Colon (tissue), 2 donors: ENCODE measurements at regions not wholly inside any gene's neighbourhood (a gene's known extent, or its start where the extent isn't known, plus 50 kb on each side); places are given as distances from the start of the nearest gene placed in this dataset.
"Not testable (repeated sequence)": the region's sequence is repeated elsewhere in the genome, so short reads cannot be mapped to it uniquely, and the experiment has no call there.

Source experiments
- FAIRE-seq: peaks from 2 replicates; lab custom pipeline; 2012; peaks lifted over from hg19 to GRCh38; lab: Jason Lieb, UNC
- donor health status: control.
- donor health status: control.

DNA sequence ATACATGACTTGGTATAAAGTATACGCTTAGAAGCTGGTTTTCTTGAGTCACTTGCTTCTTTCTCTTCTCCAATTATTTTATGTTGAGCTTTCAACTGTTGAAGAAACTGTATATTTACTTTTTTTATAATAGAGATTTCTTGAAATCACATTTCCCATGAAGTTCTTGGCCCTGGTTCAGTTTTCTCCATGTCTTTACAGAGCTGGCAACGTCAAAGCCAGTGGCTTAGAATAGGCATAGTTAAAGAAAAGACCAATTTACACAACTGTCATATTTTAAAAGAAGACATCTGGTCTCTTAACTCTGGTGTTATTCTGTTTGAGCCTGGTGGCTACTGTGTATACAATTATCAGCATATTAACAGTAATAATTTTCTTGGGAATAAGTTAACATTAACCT, 1249.3 kb downstream of the CDH12 start:
- no peak for FAIRE-seq

DNA sequence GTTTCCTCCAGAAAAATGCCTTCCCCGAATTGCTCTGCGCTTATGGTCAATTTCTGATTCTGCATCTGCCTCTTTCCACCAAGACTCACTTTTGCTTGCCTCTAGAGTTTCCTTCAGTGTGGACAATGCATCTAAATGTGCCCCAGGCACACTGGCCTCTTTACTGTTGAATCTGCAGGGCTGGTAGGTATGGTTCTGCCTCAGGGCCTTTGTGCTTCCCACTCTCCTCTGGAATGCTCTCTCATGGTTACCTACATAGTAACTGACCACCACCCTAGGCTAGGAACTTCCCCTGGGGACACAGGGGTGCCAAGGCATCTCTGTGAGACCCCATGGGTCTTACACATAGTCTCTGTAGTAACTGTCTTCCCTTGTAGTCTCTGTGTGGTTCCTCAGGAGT, 1258.6 kb downstream of the CDH12 start:
- FAIRE-seq: no peak

DNA sequence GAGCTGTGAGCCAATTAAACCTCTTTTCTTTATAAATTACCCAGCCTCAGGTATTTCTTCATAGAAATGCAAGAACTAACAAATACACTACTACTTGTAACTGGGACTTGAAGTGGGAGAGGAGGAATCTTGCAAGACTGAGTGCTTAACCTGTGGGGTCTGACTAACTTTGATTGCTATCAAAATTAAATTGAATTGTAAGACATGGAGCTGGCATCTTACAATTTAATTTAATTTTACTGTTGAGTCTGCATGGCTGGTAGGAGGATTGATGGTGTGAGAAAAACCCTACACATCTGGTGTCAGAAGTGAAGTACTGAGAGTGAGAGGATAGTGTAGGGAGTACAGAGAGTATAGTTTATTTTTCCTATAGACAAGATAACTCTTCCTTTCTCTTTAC, 1259.9 kb downstream of the CDH12 start:
- no peak for FAIRE-seq

DNA sequence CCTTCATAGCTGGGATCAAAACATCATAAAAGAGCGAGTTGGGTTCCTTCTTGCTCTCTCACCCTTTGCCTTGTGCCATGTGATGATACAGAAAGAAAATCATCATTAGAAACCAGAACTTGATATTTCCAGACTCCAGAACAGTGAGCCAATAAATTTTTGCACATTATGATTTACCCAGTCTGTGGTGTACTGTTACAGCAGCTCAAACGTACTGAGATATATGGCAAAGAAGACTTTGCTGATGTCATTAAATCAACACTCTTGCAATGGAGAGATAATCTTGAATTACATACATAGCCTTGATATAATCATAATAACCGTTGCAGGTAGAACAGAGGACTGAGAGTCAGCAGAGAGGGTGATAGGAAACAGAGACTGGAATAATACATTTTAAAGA, 1271.6 kb downstream of the CDH12 start:
- no peak for FAIRE-seq

DNA sequence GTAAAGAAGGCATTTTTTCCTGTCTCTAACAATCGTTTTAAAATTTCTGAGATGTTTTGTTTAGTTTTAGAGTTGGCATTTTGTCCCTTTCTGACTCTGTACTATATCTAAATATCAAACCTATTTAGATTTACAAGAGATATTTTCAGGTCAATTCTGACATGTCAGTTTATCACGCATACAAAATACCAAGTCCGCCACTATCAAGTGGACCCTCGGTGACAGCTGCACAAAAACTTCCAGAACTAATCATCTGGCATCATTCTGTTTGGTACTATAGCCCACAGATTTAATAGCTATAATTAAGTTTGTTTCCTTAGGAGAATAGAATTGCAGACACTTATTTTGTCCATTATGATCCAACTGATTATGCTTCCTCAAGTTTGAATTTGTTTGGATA, 1278.2 kb downstream of the CDH12 start:
- no peak for FAIRE-seq

DNA sequence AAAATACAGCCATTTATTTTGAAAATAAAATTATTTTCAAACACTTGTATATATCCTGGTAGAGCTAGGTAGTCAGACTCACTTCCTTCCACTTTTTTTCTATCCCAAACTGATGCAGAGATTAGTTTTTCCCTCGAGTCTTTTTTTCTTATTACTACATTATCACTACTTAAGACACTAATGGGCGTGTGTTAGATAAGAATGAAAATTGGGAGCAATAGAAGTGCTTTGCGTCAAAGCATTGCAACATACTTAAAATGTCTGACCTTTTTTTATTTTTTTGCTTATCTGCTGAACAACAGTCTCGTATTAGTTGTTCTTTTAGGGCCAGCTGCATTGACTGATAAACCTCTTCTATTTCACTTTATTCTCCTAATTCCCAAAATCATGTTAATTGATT, 1278.7 kb downstream of the CDH12 start:
- no peak for FAIRE-seq

DNA sequence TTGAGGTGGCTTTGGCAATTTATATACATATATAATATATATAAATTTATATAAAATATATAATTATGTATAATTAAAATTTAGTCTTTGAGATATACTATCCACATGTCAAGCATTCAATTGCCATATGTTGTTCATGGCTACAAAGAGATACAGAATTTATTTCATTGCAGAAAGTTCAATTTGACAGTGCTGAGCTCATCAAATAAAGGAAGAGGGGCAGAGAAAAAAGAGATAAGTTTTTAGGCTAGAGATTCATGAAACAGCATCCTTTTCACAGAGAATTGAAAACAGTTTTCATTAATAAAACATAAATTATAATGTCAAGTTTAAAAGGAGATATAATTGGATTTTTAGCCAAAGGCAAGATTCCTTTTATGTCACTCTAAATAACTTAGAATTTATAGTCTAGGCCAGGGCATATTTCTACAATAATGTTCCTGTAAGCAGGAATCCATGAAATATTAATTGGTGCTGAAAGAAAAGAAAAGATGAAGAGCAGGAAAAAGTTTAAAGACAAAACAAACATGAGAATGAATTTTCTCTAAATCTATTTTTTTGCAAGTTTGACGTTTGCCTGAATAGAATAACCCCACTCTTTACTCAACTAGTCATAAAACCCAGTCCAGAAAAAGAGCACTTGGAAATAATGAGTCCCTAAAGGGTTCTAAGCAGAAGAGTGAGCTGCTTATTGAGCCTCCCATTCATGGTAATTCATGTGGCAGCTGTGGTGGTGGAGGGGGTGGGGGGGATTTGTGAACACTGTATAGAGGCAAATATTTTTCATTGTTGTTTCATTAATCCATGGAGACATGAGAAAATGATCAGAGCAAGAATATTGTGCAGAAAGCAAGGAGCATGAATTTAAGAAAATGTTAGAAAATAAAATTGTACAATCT, 1279.5 kb downstream of the CDH12 start:
- no peak for FAIRE-seq

DNA sequence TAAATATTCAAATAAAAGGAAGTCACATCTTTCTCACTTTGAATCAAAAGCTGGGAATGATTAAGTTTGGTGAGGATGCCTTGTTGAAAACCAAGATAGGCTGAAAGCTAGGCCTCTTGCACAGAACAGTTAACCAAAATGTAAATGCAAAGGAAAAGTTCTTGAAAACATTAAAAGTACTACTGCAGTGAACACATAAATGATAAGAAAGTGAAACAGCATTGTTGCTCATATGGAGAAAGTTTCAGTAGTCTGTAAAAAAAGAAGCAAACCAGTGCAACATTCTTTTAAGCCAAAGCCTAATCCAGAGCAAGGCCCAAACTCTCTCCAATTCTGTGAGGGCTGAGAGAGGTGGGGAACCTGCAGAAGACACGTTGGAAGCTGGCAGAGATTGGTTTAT, 1281.9 kb downstream of the CDH12 start:
- not testable (repeated sequence) for FAIRE-seq

DNA sequence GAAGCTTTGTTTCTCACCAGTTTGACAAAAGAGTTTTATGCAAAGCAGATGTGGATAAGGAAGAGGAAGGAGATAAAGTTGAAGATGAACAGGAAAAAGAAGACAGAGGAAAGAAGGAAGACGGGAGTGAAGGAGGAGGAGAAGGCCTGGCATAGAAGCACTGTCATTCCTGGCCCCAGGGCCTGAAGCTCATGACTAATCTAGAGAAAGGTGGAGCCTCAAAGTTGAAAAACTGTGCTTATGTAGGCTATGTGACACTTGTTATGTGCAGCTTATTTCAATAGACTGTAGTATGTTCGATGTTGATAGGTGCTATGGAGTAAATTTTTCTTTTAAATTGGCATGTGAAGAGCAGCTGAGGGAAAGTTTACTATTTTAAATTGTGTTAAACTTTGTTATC, 1294.0 kb downstream of the CDH12 start:
- not testable (repeated sequence) for FAIRE-seq

DNA sequence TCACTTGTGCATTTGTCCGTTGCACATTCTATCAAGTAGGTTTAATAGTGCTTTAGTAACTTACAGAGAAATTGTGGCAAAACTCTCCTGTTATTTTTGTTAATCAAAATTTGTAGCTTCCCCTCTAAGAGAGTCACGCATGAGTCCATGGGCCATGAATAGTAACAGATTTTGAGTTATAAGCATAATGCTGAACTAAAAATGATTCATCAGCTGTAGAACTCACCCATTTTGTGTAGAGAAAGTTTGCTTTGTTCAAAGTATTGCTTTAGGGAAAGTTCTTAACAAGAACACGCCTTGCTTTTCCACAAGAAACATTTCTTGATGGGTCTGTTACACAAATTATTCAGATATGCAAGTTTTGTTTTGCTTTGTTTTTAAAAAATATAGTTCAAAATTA, 1300.9 kb downstream of the CDH12 start:
- not testable (repeated sequence) for FAIRE-seq

DNA sequence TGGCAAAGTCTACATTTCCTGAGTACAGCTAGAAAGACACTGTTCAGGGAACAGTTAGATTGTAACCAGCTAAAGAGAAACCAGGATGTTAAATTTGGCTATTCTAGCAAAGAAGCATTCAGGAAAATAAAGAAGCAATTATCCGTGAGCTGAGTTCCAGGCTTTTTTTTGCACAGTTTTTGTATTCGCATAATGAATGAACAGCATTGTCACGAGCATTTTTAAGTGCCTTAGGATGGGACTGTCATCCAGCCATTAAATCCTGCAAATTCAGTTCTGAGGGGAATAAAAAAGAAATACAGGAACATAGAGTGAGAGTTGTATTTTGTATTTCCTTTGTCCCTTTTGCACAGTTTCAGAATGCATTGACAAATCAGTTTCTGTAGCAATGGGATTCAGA, 1302.2 kb downstream of the CDH12 start:
- not testable (repeated sequence) for FAIRE-seq

DNA sequence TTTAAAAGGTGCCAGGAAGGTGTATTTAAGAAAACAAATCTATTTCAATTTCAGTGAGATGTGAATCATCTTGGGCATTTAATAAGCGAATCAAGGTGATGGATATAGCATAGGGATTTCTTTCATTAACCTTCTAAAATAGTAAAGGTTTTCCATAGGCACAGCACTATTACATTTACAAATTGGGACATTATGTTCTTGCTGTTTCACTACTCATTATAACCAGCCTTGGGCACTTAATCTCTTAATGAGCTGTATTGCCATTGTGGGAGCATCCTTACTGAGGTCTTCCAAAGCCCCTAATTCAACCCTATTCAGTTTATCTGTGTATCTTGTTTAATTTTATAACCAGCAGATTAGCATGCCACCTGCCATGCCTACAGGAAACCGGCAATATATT, 1305.5 kb downstream of the CDH12 start:
- not testable (repeated sequence) for FAIRE-seq

DNA sequence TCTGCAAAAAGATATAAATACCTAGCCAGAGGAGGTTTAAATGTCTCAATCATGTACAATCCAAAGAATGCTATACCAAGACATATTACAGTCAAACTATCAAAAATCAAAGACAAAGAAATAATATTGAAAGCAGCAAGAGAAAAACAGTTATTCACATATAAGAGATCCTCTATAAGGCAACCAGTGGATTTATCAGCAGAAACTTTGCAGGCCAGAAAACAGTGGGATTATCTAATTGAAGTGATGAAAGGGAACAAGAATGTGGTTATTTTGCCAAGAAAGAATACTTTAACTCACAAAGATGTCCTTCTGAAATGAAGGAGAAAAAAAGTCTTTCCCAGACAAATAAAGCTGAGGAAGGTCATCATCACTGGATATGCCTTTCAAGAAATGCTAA, 1318.0 kb downstream of the CDH12 start:
- FAIRE-seq: not testable (repeated sequence)

DNA sequence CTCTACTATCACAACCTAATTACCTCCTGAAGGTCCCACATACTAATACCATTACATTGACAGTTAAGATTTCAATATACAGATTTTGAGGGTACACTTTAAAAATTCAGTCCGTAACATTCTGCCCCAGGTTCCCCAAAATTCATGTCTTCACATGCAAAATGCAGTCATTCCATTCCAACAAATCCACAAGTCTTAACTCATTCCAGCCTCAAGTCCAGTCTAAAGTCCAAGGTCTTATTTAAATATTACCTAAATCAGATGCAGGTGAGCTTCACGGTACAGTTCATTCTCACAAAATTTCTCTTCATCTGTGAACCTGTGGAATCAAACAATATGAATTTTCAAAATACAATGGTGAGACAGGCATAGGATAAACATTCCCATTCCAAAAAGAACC, 1332.0 kb downstream of the CDH12 start:
- FAIRE-seq: not testable (repeated sequence)

DNA sequence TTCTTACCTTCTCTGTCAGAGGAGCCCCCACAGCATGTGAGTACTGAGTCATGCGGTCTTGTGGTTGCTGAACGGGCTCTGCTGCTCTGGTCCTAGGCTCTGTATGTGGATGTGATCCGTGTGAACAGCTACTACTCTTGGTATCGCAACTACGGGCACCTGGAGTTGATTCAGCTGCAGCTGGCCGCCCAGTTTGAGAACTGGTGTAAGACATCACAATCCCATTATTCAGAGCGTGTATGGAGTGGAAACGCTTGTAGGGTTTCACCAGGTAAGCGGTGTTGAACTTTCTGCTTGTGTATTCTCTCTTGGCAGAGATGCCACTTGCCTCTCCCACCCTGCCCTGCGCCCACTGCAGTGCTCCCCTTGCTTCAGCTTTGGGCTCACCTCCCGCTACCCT, 1356.2 kb downstream of the CDH12 start:
- FAIRE-seq: not testable (repeated sequence)

DNA sequence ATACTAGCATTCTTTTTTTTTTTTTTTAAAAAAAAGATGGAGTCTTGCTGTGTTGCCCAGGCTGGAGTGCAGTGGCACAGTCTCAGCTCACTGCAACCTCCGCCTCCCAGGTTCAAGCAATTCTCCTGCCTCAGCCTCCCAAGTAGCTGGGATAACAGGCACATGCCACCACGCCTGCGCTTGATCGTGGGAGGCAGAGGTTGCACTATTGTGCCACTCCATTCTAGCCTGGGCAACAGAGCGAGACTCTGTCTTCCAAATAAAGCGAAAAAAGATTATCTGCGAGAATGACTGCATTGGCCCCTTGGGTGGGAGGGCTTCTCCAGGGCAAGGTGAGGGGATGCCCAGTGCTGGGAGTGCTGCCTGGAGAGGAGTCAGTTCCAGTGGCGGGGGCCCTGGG, 1357.1 kb downstream of the CDH12 start:
- FAIRE-seq: not testable (repeated sequence)

DNA sequence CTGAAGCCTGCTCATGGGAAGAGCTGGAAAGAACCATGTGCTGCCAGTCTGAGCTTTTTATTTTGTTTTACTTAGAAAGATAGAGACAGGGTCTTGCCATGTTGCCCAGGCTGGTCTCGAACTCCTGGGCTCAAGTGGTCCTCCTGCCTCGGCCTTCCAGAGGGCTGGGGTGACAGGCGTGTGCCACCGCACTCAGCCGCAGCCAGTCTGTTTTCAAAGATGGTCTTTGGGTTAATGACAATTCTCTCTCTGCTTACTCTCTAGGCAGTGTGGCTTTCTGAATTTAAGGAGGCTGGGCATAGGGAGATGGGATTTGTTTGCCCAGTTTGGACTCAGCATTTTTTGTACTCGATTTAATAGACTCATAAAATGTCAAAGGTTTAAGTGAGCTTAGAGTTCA, 1357.9 kb downstream of the CDH12 start:
- FAIRE-seq: not testable (repeated sequence)

DNA sequence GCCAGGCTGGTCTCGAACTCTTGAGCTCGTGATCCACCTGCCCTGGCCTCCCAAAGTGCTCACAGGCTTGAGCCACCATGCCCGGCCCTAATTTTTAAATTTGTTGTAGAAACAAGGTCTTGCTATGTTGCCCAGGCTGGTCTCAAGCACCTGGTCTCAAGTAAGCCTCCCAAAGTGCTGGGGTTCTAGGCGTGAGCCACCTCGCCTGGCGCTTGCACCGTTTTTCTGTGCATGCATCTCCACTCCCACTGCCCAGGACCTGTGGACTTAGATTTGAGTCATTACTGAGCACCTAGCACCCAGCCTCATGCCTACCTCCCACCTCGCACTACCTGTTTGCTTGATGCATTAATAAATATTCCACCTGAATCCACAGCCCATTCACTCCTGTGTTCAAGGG, 1359.1 kb downstream of the CDH12 start:
- FAIRE-seq: not testable (repeated sequence)

DNA sequence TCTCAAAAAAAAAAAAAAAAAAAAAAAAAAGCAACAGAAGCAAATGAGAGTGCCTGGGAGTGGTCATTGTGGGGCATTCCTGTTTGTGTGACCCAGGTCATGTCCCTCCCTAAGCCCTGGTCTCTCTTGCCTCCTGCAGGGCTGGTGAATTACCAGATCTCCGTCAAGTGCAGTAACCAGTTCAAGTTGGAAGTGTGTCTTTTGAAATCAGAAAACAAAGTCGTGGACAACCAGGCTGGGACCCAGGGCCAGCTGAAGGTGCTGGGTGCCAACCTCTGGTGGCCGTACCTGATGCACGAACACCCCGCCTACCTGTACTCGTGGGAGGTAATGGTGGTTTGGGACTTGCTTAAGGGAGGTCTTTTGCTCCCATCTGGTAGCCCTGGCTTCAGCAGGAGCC, 1362.0 kb downstream of the CDH12 start:
- not testable (repeated sequence) for FAIRE-seq

DNA sequence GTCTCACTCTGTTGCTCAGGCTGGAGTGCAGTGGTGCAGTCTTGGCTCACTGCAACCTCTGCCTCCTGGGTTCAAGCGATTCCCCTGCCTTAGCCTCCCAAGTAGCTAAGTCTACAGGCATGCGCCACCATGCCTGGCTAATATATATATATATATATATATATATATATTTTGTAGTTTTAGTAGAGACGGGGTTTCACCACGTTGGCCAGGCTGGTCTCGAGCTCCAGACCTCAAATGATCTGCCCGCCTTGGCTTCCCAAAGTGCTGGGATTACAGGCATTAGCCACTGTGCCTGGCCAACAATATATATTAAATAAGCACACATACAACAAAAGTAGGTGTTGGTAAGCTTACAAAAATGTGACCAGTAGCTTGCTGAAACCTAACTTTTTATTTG, 1364.3 kb downstream of the CDH12 start:
- not testable (repeated sequence) for FAIRE-seq

DNA sequence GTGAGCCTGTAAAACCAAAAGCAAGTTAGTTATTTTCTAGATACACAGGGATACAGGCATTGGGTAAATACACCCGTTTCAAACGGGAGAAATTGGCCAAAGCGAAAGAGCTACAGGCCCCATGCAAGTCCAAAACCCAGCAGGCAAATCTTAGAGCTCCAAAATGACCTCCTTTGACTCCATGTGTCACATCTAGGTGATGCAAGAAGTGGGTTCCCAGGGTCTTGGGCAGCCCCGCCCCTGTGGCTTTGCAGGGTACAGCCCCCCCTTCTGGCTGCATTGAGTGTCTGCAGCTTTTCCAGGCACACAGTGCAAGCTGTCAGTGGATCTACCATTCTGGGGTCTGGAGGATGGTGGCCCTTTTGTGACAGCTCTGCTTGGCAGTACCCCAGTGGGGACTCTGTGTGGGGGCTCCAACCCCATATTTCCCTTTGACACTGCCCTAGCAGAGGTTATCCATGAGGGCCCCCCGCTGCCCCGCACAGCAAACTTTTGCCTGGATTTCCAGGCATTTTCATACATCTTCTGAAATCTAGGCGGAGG, 1367.6 kb downstream of the CDH12 start:
- FAIRE-seq: not testable (repeated sequence)

DNA sequence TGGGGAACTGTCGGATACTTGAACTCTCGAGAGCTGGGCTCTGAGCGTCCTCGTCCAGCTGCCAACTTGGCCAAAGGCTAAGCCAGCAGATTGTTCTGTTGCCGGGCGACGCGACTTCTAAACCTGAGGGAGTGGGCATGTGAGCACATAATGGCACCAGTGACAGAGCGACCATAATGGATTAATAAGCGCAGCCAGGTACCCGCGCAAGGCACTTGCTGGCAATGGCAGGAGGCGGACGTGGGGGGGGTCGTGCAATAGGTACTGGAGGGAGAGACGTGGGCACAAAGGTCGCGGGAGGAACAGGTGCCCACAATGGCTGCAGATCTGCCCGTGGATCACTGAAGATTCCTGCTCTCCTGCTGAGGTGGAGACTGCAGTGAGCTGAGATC, 1368.7 kb downstream of the CDH12 start:
- FAIRE-seq: not testable (repeated sequence)

DNA sequence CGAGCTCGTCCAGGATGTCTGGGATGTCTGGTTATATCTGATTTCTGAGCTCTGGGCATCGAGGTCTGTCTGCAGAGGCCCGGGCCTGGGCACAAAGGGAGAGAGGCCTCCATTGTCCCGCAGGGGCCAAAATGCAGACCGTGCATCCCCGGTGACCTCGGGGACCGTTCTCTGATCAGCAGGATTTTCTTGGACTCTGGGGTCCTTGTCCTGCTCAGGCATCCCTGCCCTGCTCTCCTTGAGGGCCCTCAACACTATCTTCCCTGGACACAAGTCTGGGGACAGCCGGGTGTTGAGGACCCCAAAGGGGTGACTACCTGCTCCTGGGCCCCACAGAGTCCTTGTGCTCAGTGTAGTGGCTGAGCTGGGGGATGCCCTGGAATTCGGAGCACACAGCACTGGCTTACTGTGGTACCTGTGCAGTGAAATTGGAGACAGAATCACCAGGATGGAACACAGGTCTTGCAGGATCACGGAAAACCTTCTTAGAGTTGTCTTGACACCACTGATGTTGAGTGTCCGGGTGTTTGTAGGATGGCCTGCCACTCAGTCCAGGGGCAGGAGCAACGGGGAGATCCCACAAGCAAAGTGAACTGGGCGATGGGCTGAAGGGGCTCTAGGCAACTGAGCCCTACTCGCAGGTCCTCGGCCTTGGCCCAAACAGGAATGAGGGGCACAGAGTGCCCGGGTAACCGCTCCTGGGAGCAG, 1369.2 kb downstream of the CDH12 start:
- FAIRE-seq: not testable (repeated sequence)
